B cell (primary cell): ENCODE measurements at regions not wholly inside any gene's neighbourhood (a gene's known extent, or its start where the extent isn't known, plus 50 kb on each side); places are given as distances from the start of the nearest gene placed in this dataset.
A peak's percentile ranks its signal among the peaks of the same experiment; 100 is the strongest.

Source experiments
- ATAC-seq: fragments of 200-7000 bp; cut with Tn5 transposase; one replicate; pipeline ENCODE4 v1.10.0; 2021; ENCODE audit warnings: low read depth, mild to moderate bottlenecking, moderate number of reproducible peaks, moderate library complexity
- CTCF ChIA-PET: fragments of 350-600 bp; sonication (Branson Sonifier 250); formaldehyde crosslinking; loops from one replicate; lab custom pipeline; 2021; ENCODE audit warnings: antibody characterized with exemption, inconsistent platforms; lab: Charles Lee
- POLR2A ChIA-PET: fragments of 350-600 bp; sonication (Branson Sonifier 250); formaldehyde crosslinking; loops from one replicate; lab custom pipeline; 2021; ENCODE audit warnings: antibody characterized with exemption; lab: Charles Lee
- DNase-seq: peaks from one replicate; pipeline ENCODE4 v3.0.0; 2013
- H2AFZ ChIP-seq: 2 replicates; pipeline ENCODE4 v1.6.1; 2012; ENCODE audit warnings: mild to moderate bottlenecking, low read depth, low read length; ENCODE audit not compliant: insufficient read depth, poor library complexity, severe bottlenecking
- H3K27ac ChIP-seq, 2 donors: 1 replicate in 1 of 2; 2 replicates in 1 of 2; pipeline ENCODE4 v1.5.1; 2012 to 2013; ENCODE audit warnings: low read length in 2 of 2, mild to moderate bottlenecking in 2 of 2, moderate library complexity in 1 of 2
- H3K27me3 ChIP-seq, 4 experiments: fragments of 200-600 bp in 1 of 4; sonication (generic) in 1 of 4; replicated peaks in 1 of 4; 1 replicate in 2 of 4; 2 replicates in 2 of 4; pipeline versions ENCODE4 v1.6.1 to v1.7.0; 2013 to 2016; ENCODE audit warnings: low read length in 3 of 4, mild to moderate bottlenecking in 2 of 4, mixed read lengths in 1 of 4, moderate library complexity in 1 of 4; ENCODE audit not compliant: insufficient read depth in 4 of 4, control insufficient read depth in 3 of 4; ENCODE audit errors: control extremely low read depth in 1 of 4
- H3K36me3 ChIP-seq, 2 experiments: replicated peaks in 1 of 2; 1 replicate in 1 of 2; 2 replicates in 1 of 2; pipeline versions ENCODE4 v1.6.1 to v1.7.1; 2013; ENCODE audit warnings: low read length in 1 of 2; ENCODE audit not compliant: insufficient read depth in 2 of 2, control insufficient read depth in 1 of 2; ENCODE audit errors: control extremely low read depth in 1 of 2, extremely low read depth in 1 of 2
- H3K4me1 ChIP-seq, 2 donors: fragments of 200-600 bp in 1 of 2; sonication (generic) in 1 of 2; 1 replicate in 1 of 2; 2 replicates in 1 of 2; pipeline versions ENCODE4 v1.5.1 to v1.6.1; 2013 to 2017; ENCODE audit warnings: low read length in 2 of 2; ENCODE audit not compliant: control insufficient read depth in 2 of 2, insufficient read depth in 2 of 2
- H3K4me2 ChIP-seq: replicated peaks from 2 replicates; pipeline ENCODE3; 2012; ENCODE audit warnings: mild to moderate bottlenecking, low read depth, low read length; ENCODE audit not compliant: poor library complexity, severe bottlenecking
- H3K4me3 ChIP-seq, 5 experiments: fragments of 200-600 bp in 1 of 5; sonication (generic) in 1 of 5; 1 replicate in 3 of 5; 2 replicates in 2 of 5; pipeline versions ENCODE4 v1.5.1 to v1.7.0; 2011 to 2016; ENCODE audit warnings: low read length in 4 of 5, mild to moderate bottlenecking in 4 of 5, low read depth in 2 of 5, control low read depth in 1 of 5, moderate library complexity in 1 of 5; ENCODE audit not compliant: insufficient read depth in 1 of 5; ENCODE audit errors: control extremely low read depth in 1 of 5, extremely low read depth in 1 of 5
- H3K79me2 ChIP-seq: fragments of 200-600 bp; sonication (generic); one replicate; pipeline ENCODE4 v1.6.0; 2016; ENCODE audit warnings: low read length; ENCODE audit not compliant: control insufficient read depth, insufficient read depth
- H3K9ac ChIP-seq: fragments of 200-600 bp; sonication (generic); 2 replicates; pipeline ENCODE4 v1.6.1; 2017; ENCODE audit warnings: mild to moderate bottlenecking, low read length, moderate library complexity
- H3K9me3 ChIP-seq, 3 donors: one replicate each; pipeline versions ENCODE4 v1.6.1 to v1.7.1; 2013; ENCODE audit warnings: low read length in 2 of 3; ENCODE audit not compliant: control insufficient read depth in 2 of 3, insufficient read depth in 1 of 3; ENCODE audit errors: control extremely low read depth in 1 of 3
- H4K20me1 ChIP-seq: 2 replicates; pipeline ENCODE4 v1.6.0; 2012; ENCODE audit warnings: mild to moderate bottlenecking, low read length; ENCODE audit not compliant: insufficient read depth, control insufficient read depth, poor library complexity, severe bottlenecking
- H3K27ac Mint-ChIP-seq: one replicate; pipeline ENCODE4 v1.8.0; 2021; ENCODE audit warnings: mixed read lengths
- H3K27me3 Mint-ChIP-seq: one replicate; pipeline ENCODE4 v1.8.0; 2021; ENCODE audit warnings: mixed read lengths
- H3K4me1 Mint-ChIP-seq: one replicate; pipeline ENCODE4 v1.8.0; 2021; ENCODE audit warnings: mixed read lengths
- H3K4me3 Mint-ChIP-seq: one replicate; pipeline ENCODE4 v1.8.0; 2021; ENCODE audit warnings: mixed read lengths
- H3K9me3 Mint-ChIP-seq: one replicate; pipeline ENCODE4 v1.8.0; 2022; ENCODE audit warnings: mixed read lengths; ENCODE audit not compliant: insufficient read depth
- CTCF ChIP-seq: fragments of 200-600 bp; IDR thresholded peaks from one replicate; pipeline ENCODE4 v1.8.0; 2022; ENCODE audit warnings: antibody characterized with exemption, mild to moderate bottlenecking
- EZH2 ChIP-seq: IDR thresholded peaks from 2 replicates; pipeline ENCODE4 v1.6.1; 2012; ENCODE audit warnings: borderline replicate concordance, low read depth, mild to moderate bottlenecking, moderate library complexity, low read length; ENCODE audit not compliant: insufficient read depth, poor library complexity, severe bottlenecking
- WGBS: methylation state at CpG from one replicate; pipeline ENCODE4 v1.1.5; 2013; ENCODE audit warnings: missing lambda C conversion rate; ENCODE audit not compliant: insufficient coverage; 5-methylcytosine and 5-hydroxymethylcytosine counted together
- intact Hi-C: fragments of 100-400 bp; cut with micrococcal nuclease; formaldehyde crosslinking; loops from one replicate; pipeline ENCODE4 v1.10.0; 2022

GRCh38 chr12:46124848-46125619 lies 134.7 kb upstream of the SCAF11 start:
- Mint-ChIP-seq H3K27ac (peak overlapping the region; percentile 84), H3K27me3 (peaks cover 10% of the 10 kb centered on the region), H3K4me1 (peaks cover 5% of the 10 kb centered on the region), H3K4me3 (peak overlapping the region; percentile 62), H3K9me3 (no peaks in the 10 kb centered on the region)
- intact Hi-C loops, result loop anchor here (1.0 to 2.0 kb wide), 5 partner anchors 28 to 896 kb away; no protein-coding TSS in a partner anchor
- TF ChIP-seq CTCF (peak; percentile 77), EZH2 (no peak)
- H2AFZ ChIP-seq, result peak overlapping the region; percentile 57
- no peaks in the 10 kb centered on the region for H3K36me3 ChIP-seq
- H3K4me3 ChIP-seq, result peak overlapping the region in 1 of 5 experiments; percentile 6
- no CpG with 5 or more reads among the region's 12 CpGs for WGBS
- H3K27me3 ChIP-seq, result no peaks in the 10 kb centered on the region
- H3K9ac ChIP-seq, result no peak overlapping the region
- H3K79me2 ChIP-seq, result no peaks in the 10 kb centered on the region
- H3K4me1 ChIP-seq, result peaks cover 3 to 4% of the 10 kb centered on the region in 2 donors
- no peak overlapping the region for H3K27ac ChIP-seq
- ATAC-seq (peak; percentile 86), DNase-seq (peak; percentile 74)
- H4K20me1 ChIP-seq, result no peaks in the 10 kb centered on the region
- peak overlapping the region; percentile 37 for H3K4me2 ChIP-seq
- POLR2A ChIA-PET, result interaction anchor here (0.6 to 1.1 kb wide), 4 partner anchors 9 to 895 kb away, joined by 3 to 5 read pairs (median 4); partner anchors contain the start of gene SLC38A1
- no peaks in the 10 kb centered on the region for H3K9me3 ChIP-seq
- CTCF ChIA-PET, result interaction anchor here (0.6 to 5.4 kb wide), 73 partner anchors 8 to 1588 kb away, joined by 3 to 95 read pairs (median 5); partner anchors contain the start of genes SCAF11, SLC38A1 and SLC38A2
